ENCODE measurements at regions not wholly inside any gene's neighbourhood (a gene's known extent, or its start where the extent isn't known, plus 50 kb on each side); places are given as distances from the start of the nearest gene placed in this dataset.

DNA sequence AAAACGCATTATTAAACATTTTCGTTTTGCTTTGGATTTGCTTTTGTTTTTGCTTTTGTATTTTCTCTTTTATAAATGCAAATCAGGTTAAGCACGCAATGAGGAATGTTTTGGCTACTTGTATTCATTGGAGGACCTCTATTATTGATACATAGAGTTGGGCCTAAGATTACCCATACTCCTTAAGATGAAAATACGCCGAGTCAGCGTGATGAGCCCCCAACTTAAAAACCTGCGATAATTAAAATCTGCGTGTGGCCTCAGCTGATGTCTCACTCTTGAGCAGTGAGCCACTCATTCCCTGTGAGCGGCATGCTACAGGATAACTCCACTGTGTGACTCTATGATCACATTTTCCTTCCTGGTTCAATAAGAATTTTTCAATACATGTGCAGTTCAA is 518.3 kb downstream of the IRX1 start:
- TF ChIP-seq CTCF (IDR thresholded peaks at IDR 0.05; ENCODE audit: insufficient read depth, low read length): no peak
- no peak for TF ChIP-seq GABPA (IDR thresholded peaks at IDR 0.05; ENCODE audit: low read depth)
- TF ChIP-seq POLR2AphosphoS5 (IDR thresholded peaks at IDR 0.05; ENCODE audit: low read depth): no peak
